ENCODE measurements at regions not wholly inside any gene's neighbourhood (a gene's known extent, or its start where the extent isn't known, plus 50 kb on each side); places are given as distances from the start of the nearest gene placed in this dataset.

DNA sequence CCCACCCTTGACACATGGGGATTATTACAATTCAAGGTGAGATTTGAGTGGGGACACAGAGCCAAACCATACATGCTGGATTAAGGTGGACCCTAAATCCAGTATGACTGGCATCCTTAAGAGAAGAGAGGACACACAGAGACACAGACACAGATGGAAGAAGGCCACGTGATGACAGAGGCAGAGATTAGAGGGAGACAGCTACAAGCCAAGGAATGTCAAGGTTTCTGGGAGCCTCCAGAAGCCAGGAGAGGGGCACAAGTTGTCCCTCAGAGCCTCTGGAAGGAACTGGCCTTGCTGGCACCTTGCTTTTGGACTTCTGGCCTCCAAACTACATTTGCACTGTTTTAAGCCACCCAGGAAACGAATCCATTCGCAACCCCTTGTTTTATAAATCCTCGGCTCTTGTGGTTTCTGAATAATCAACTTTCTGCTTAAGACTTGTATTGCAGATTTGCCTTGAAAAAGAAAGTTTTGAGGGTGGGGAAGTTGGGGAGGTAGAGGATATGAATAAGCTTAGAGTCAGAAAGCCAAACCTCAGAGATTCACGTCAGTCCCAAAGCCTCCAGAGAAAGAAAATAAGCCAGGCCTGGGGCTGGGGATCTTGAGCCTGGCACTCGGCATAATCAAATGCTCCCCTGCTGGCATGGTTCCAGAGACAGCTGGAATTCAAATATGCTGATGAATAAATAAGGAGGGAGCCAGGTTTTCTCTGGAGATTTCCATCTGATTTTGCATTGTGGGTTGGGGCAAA is 224.2 kb upstream of the PWP1 start:
- H3K27me3 Mint-ChIP-seq, result no peaks in the 10 kb centered on the region
- TF ChIP-seq, protein P1, sequence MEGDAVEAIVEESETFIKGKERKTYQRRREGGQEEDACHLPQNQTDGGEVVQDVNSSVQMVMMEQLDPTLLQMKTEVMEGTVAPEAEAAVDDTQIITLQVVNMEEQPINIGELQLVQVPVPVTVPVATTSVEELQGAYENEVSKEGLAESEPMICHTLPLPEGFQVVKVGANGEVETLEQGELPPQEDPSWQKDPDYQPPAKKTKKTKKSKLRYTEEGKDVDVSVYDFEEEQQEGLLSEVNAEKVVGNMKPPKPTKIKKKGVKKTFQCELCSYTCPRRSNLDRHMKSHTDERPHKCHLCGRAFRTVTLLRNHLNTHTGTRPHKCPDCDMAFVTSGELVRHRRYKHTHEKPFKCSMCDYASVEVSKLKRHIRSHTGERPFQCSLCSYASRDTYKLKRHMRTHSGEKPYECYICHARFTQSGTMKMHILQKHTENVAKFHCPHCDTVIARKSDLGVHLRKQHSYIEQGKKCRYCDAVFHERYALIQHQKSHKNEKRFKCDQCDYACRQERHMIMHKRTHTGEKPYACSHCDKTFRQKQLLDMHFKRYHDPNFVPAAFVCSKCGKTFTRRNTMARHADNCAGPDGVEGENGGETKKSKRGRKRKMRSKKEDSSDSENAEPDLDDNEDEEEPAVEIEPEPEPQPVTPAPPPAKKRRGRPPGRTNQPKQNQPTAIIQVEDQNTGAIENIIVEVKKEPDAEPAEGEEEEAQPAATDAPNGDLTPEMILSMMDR (conservative IDR thresholded peaks at IDR 0.05), result no peak
- DNase-seq (ENCODE audit: extremely low spot score, unreplicated experiment), result no peak
- H3K9me3 Mint-ChIP-seq, result no peaks in the 10 kb centered on the region
- peaks cover 19% of the 10 kb centered on the region for H3K4me1 Mint-ChIP-seq (ENCODE audit: unreplicated experiment)
- H3K4me3 Mint-ChIP-seq, result no peak overlapping the region
- no peak overlapping the region for H3K27ac Mint-ChIP-seq
- H3K36me3 Mint-ChIP-seq, result no peaks in the 10 kb centered on the region

DNA sequence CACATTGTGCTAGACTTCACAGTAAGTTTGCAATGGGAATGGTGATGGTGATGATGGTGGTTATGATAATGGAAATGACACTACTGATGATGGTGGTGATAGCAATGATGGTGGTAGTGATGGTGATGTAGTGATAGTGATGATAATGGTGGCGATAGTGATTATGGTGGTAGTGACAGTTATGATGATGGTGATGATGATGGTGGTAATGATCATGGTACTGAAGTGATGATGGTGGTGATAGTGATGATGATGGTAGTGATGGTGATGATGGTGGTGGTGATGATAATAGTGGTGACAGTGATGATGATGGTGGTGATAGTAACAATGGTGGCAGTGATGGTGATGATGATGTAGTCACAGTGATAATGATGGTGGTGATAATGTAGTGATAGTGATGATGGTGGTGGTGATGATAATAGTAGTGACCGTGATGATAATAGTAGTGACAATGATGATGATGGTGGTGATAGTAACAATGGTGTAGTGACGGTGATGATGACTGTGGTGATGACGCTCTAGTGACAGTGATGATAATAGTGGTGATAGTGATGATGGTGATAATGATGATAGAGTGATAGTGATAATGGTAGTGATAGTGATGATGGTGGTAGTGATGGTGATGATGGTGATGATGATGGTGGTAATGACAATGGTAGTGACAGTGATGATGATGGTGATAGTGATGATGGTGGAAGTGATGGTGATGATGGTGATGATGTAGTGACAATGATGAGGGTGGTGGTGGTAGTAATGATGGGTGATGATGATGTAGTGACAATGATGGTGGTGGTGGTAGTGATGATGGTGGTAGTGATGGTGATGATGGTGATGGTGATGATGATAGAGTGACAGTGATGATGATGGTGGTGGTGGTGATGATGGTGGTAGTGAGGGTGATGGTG is 222.9 kb upstream of the PWP1 start:
- Mint-ChIP-seq H3K27ac (no peak overlapping the region), H3K9me3 (no peaks in the 10 kb centered on the region), H3K4me1 (ENCODE audit: unreplicated experiment) (peaks cover 26% of the 10 kb centered on the region), H3K36me3 (no peaks in the 10 kb centered on the region), H3K4me3 (no peak overlapping the region), H3K27me3 (no peaks in the 10 kb centered on the region)
- DNase-seq (ENCODE audit: extremely low spot score, unreplicated experiment), result no peak
- TF ChIP-seq, protein P1 (conservative IDR thresholded peaks at IDR 0.05), result no peak

DNA sequence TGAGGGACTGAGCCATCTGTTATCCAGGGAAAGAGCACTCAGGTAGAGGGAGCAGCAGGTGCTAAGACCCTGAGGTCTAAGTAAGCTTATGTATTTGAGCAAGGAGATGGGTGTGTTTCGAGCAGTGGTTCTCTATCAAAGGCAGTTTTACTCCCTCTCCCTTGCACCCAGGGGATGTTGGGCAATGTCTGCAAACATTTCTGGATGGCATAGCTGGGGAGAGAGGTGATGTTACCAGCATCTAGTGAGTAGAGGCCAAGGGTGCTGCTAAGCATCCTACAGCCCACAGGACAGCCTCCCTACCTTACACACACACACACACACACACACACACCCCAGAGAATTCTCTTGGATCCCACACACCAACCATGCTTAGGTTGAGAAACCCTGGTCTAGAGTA is 221.0 kb upstream of the PWP1 start:
- Mint-ChIP-seq H3K4me1 (ENCODE audit: unreplicated experiment) (peaks cover 30% of the 10 kb centered on the region), H3K27me3 (no peaks in the 10 kb centered on the region), H3K27ac (no peak overlapping the region), H3K36me3 (no peaks in the 10 kb centered on the region), H3K9me3 (no peaks in the 10 kb centered on the region), H3K4me3 (no peak overlapping the region)
- DNase-seq (ENCODE audit: extremely low spot score, unreplicated experiment), result no peak
- TF ChIP-seq, protein P1 (conservative IDR thresholded peaks at IDR 0.05), result no peak

DNA sequence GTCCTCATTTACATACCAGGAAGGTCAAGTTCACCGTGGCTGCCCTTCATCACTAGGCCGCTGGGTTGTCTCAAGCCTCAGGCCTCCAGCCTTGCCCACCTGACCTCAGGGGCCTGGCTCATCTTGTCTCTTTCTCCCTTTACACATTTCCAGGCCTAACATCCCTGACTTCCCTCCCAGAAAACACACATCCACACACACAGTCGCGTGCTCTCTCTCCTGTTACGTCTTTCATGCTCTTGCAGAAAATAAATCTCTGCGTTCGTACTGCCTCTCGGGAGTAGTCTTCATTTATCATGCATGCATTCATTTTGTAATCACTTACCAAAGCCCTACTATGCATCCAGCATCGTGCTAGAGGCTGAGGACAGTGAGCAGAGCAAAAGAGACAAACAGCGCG is 220.0 kb upstream of the PWP1 start:
- TF ChIP-seq, protein P1 (conservative IDR thresholded peaks at IDR 0.05), result no peak
- no peak for DNase-seq (ENCODE audit: extremely low spot score, unreplicated experiment)
- no peaks in the 10 kb centered on the region for H3K27me3 Mint-ChIP-seq
- H3K9me3 Mint-ChIP-seq, result no peaks in the 10 kb centered on the region
- H3K36me3 Mint-ChIP-seq, result no peaks in the 10 kb centered on the region
- H3K4me3 Mint-ChIP-seq, result no peak overlapping the region
- peaks cover 30% of the 10 kb centered on the region for H3K4me1 Mint-ChIP-seq (ENCODE audit: unreplicated experiment)
- H3K27ac Mint-ChIP-seq, result no peak overlapping the region

DNA sequence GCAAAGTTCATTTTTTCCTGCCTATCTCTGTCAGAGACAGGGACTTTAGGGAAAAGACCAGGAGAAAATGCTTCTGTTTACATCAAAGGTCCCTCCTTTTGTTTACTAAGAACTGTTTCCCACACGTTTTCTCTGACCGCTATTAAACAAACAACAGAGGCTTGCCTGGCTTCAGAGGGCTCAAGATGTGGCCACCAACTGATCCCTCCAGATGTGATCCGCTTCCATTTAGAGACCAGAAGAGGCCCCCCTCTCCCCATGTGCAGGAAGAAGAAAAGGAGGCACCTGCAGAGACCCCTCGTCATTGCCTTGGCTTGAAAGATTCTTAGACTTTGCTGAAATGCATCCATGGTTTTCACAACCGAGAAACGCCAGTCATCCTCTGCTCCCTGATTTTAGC is 217.9 kb upstream of the PWP1 start:
- Mint-ChIP-seq H3K4me1 (ENCODE audit: unreplicated experiment) (peaks cover 25% of the 10 kb centered on the region), H3K4me3 (no peak overlapping the region), H3K27ac (peak overlapping the region; percentile 47), H3K9me3 (no peaks in the 10 kb centered on the region), H3K27me3 (no peaks in the 10 kb centered on the region), H3K36me3 (no peaks in the 10 kb centered on the region)
- TF ChIP-seq, protein P1 (conservative IDR thresholded peaks at IDR 0.05), result no peak
- no peak for DNase-seq (ENCODE audit: extremely low spot score, unreplicated experiment)

All from type B pancreatic cell (in vitro differentiated cells).